NK-92 treated with Interleukin-12 subunit alpha and Interleukin-12 subunit beta, amount 100 ng/mL, for 24 hours (cell line): ENCODE measurements at regions not wholly inside any gene's neighbourhood (a gene's known extent, or its start where the extent isn't known, plus 50 kb on each side); places are given as distances from the start of the nearest gene placed in this dataset.

Source experiments
- DNase-seq: peaks from one replicate; lab custom pipeline; 2025; lab: John Stamatoyannopoulos, UW

DNA sequence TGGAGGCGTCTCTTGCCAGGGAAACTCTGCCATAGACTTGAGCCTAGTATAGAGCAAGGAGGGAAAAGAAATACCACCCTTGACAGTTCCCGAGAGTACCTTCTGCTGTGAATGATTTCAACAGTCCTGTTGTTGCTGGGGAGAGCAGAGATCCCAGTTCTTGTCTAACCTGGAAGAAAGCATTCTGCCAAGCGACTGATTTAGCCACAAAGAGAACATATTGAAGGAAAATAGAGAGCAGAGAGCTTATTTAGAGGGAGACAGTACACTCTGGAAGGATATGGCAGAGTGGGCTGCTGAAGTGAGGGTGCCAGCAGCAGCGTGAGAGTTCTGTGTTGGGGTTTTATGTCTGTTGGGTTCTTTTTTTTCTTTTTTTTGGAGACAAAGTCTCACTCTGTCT lies 966.9 kb upstream of the TMEM132C start:
- DNase-seq, result no peak

DNA sequence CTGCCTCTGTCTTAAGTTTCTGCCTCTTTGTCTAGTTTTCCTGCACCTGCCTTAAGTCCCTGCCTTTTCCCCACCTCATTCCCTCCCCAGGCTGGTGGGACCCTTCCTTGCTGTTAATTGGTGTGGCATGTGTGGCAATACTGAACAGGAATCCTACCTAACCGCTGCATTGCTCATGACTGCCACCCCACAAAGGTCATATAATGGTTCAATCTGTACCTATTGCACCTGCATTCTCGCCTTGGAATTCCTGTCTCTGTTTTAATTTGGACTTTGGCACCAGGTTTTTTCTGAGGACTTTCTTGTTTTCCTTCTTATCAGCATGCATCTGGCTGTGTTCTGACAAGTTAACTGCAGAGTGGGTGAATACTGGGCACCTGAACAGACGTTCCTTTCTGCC lies 966.2 kb upstream of the TMEM132C start:
- no peak for DNase-seq

DNA sequence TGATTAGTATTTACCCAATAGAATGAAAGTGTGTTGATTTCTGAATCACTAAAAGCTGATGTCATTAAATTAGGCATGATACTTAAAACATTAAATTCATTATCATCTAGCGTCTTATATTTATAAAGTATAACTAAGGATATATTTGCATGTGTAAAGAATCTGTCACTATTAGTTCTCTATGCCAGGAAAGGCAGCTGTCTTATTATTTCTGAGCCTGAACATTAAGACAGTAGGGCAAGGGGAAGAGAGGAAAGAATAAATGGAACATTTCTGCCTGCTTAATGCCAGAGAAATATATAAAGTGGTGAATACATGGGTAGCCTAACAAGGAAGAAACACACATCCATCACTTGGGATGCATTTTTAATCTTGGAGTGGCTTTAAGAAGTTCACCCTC lies 965.1 kb upstream of the TMEM132C start:
- no peak for DNase-seq

DNA sequence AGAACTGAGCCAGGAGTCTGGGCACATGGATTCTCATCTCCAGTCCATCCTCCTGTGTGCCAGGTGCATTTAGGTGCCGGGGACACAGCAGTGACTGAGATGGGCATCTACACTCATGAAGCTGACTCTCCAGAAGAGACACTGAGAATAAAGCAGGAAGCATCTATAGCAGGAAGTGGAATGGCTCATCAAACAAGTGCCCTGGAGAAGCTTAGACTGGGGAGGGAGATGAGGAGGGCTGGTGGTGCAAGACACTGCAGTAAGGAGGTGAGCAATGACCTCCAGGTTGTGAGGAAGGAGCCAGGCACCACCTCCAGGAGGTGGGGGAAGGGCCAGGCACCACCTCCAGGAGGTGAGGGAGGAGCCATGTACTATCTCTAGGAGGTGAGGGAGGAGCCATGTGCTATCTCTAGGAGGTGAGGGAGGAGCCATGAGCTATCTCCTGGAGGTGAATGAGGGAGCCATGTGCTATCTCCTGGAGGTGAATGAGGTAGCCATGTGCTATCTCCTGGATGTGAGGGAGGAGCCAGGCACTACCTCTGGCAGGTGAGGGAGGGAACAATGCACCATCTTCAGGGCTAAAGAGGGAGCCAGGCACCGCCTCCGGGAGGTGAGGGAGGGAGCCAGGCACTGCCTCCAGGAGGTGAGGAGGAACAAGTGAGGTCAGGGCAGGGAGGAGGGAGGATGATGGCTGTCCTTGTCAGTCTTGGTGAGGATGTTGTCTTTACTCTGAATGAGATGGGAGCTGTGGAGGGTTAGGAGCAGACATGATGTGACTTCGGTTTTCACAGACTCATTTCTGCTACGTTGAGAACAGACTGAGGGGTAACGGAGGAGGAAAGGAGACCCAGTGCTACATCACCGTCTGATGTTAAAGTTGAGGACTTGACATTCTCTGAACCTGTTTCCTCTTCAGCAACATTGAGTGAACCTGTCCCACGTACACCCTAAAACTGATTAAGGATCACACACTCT lies 961.9 kb upstream of the TMEM132C start:
- DNase-seq, result no peak

DNA sequence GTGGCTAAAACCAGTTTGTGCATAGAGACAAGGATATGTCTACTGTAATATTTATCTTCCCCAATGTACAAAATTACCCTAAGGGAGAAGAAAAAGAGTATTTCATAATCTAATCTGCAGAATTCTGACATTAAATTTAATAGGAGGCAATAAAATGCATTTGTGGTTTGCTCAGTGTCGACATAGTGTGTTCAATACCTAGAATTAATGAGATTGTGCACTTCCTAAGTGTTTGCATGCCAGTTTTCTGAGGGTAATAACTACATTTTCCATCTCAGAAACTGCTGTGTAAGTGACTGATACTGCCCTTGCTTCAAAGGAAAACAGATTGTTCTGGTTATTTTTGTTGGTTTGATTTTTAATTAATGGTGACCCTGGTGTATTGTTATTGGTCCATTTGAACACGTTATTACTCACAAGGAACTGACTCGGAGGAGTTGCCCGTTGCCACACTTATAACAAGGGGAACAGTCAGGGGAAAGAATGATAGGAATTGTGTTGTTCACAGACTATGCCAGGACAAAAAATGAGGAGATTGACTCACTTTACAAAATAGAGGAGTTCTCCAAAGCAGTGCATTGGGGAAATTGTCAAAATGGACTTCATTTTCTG lies 960.3 kb upstream of the TMEM132C start:
- DNase-seq, result no peak

DNA sequence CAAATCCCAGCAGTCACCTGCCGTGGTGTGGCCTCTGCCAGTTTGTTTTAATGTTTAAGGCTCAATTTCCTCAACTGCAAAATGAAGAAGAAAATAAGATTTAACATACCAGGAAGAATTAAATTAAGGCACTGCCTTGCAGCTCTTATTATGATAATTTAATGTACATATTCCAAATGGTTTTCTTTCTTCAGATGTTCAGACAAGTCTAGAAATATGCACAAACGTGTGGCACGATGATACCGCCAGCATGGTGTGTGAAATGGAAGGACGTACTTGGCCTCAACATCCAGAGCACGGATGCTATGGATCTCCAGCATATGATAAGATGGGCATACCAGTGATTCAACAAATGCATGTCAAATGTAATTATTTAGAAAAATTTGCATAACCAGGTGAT lies 959.4 kb upstream of the TMEM132C start:
- DNase-seq, result no peak

DNA sequence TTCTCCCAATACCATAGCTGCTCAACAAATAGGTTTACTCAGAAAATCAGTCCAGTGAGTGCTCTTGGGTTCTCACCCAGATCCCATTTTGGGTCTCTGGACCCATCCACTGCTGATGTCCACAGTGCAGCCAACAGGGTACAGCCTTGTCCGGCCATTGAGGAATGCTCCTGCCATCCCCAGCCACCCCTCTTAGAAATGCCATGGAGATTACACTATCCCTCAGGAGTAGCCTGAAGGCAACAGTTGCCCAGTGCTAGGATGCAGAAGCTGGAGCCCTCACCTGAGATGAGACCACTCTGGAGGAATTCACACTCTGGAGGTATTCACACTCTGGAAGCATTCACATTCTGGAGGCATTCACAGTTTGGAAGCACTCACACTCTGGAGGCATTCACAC lies 958.8 kb upstream of the TMEM132C start:
- DNase-seq, result no peak

DNA sequence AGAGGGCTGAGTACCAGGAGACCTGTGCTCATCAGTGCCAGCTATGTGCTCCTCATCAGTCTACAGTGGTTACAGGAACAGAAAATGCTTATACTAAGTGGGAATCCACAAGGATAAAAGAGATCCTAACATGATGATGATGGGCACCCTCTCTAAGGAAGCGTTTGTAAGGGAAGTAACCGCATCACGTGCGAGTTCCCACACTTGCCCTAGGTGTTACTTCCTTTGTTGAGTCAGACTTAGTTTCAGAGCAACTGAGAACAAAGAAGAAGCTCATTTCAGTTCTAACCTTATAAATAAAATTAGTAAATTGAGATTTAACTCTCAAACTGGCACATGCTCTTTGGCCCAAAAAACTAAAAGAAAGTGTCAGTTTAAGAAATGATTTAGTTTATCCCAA lies 956.4 kb upstream of the TMEM132C start:
- no peak for DNase-seq

DNA sequence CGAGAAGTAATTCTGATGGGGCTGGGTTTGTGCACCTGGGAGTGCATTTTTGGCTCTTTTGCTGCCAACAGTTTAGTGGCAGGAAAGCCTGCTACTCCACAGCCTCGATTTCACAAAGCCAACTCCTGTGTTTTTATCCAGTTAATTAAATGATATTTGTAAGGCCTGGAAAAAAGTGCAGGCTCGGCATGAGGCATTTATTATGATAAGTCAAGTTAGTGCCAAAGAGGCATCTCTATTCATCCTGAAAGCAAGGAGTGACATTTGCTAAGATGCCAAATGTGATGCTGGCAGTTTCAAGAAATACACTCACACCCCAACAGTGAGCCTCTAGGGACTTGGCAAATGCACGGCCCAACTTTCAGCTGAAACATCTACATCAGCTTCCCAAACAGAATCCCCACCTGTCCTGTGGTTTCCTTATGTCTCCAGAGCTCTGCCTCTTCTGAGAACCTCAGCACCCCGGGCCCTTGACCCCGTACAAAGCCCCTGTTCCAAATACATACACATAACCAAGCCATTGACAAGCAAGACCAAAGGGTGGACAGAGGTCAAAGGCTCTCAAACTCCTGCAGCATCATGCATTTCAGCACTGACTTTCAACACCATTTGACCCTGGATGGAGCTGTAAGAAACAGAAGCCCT lies 955.1 kb upstream of the TMEM132C start:
- no peak for DNase-seq

DNA sequence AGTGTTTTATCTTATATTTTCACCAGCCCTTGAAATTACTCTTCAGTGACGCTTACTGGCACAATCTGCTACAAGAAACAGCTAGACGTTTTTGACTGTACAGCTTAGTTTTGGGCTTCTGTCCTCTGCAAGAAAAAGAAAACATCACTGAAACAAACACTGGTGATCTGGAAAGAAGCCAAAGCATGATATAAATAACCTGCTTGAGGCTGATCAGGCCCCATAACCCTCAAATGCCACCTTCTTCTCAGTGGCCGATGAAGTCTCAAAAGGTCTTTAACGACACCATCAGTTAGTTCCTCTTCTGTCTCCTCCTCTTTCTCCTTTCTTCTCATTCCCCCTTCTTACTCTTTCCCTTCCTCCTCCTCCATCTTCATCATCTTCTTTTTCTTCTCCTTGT lies 942.3 kb upstream of the TMEM132C start:
- no peak for DNase-seq

DNA sequence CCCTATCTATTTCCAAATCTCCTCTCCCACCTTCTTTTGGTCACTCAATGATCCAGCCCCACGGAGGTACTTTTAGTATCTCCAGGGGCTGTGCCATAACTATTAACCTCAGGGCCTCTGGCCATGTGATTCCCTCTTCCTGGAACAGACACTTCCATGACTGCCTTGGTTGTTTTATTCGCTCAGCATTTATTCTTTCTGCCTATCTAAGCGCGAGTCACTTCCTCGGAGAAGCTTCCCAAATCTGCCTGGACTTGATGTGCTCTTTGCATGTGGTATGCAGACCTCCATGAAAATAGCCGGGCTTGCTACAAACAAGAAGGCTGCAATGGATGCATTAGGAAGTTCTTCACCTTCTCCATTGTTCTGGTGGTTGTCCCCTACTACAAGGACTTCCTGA lies 939.0 kb upstream of the TMEM132C start:
- no peak for DNase-seq

DNA sequence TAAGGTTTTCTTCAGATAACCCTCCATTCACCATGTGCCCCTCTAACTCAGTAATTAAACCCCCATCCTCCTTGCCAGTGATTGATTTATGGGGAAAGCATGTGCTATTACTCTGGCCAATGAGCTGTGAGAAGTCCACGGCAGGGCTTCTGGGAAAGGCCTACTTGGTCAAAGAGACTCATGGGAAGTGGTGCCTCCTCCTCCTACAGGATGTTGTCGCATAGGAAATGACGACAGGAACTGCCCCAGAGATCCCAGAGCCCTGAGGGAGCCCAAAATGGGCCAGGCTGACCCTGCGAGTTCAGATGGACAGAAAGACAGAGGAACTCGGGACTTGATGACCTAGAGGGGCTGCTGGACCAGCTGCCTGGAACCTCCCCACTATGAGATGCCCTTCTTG lies 938.1 kb upstream of the TMEM132C start:
- DNase-seq, result no peak

DNA sequence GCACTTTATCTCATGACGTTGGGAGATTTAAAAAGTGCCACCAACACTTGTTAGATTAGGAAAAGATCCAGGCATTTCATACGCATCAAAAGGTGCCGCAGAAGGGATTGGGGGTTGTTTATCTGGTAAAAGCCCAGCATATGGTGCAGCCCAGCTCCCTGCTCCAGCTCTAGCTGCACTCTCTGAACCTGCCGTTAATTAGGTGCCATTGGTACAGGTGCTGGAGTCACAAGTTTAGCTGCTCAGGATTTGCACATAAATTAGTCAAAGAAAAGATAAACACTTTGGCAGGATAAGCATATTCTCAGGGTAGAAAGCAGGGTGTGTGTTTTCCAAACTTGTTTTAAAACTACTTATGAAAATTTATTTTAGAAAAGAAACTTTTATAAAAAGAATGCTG lies 932.6 kb upstream of the TMEM132C start:
- no peak for DNase-seq

DNA sequence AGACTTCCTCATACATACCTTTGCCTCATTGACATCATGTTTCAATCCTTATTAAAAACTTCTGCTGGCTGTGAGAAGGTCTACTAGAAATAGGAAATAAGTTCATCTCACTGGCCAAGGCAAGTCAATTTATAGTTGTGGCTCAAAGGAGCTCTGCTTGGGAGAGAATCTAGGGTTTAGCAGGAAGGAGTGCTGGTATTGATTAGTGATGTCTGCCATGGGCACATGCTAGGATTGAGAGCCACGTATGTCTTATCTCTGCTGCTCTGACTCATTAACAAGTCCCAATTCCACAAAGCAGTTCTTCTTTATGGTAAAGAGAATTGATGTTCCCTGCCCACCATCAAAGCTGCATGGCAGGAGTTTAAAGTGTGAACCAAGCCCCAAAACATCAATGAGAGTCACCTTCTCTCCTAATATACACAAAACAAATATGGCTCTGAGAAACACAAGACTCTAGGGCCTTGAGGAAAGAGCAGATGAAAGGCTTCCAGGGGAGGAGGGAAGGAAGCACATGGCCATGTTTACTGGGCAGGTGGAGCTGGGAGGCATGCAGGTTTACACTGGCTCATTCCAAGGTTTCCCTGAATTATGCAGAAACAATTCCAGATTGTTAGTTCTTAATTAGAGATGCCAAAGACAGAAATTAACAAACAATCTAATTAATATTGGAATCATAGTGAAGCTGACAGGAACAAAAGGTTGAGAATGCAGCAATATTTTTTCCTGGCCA lies 931.9 kb upstream of the TMEM132C start:
- no peak for DNase-seq

DNA sequence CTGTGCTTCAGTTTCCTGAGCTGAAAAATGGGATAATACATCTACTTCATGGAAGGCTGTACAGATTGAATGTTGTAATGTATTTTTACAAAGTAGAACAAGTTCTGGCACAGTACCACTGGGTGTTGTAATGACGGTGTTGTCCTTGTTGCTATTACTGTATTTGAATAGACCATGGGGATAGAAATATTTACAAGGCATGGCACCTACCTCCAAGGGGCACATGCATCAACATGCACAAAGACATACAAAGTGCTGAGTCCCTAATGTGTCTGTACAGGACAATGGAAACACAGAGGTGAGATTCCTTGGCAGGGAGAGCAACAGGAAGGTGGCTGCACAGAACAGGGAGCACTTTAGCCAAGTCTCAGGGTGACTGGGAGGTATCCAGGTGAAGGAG lies 930.6 kb upstream of the TMEM132C start:
- DNase-seq, result no peak

DNA sequence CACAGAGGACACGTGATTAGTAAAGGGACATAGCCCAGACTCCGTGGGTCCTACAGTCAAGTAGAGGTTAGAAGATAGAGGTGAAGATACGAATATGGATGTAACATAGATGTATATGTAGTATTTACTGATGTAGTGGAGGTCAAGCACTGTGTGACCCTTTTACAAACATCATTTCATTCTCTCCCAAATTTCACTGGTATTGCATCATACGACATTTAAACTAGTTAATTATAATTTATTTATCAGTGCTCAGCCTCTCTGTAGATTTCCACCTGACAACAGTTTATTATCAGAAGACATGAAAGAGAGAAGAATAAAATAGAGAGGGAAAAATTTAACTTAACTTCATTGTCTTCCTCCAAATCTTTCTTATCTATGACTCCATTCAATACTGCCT lies 927.9 kb upstream of the TMEM132C start:
- DNase-seq, result no peak

DNA sequence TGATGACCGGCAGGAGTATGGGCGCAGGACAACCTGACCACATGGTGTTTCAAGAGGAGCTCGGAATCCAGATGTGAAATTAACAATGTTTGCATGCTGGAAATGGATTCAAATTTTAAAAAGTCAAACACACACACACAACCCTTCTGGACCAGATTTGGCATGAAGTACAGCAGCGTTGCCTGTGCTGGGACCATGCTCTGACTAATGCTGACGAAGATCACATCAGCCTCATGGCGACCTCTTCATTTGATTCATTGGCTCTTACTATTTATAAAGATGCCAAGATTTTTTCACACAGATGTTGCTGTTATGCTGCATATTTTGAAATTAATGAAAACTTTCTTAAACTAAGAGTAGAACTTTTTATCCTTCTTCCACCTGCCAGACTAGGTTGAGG lies 926.6 kb upstream of the TMEM132C start:
- DNase-seq, result no peak

DNA sequence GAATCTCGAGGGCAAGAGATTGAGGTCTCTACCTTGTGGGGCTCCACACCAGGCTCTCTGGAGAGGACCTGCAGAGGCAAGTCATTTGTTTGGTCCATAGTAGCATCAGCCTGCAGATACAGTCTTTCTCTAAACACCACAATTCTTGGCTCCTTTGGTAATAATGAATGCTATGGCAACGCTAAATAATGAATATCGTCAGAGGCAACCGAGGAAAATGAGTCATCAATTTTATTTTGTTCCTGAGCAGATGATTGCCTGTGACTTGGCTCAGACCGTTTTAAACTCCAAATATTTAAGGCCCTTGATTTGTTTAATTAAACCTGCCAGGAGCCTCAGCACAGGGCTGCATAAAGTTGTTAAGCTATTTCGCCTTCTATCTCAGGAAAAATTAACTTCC lies 924.1 kb upstream of the TMEM132C start:
- no peak for DNase-seq

DNA sequence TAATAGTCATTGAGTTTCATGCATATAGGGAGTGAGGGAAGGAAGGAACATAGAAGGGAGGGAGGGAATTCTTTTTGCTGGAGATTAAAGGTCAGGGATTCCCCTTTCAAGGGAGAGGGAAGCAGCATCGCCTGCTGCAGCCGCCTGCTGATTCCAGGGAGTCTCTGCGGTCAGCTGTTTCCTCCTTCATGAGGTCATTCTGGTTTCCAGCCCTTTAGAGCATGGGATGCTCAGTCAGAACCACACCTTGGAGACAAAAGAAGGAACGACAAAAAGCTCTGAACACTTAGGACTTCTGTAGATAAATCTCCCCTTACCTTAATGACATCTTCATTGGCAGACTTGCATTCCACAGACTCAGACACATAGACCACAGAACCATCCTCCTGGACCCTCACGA lies 923.0 kb upstream of the TMEM132C start:
- no peak for DNase-seq

DNA sequence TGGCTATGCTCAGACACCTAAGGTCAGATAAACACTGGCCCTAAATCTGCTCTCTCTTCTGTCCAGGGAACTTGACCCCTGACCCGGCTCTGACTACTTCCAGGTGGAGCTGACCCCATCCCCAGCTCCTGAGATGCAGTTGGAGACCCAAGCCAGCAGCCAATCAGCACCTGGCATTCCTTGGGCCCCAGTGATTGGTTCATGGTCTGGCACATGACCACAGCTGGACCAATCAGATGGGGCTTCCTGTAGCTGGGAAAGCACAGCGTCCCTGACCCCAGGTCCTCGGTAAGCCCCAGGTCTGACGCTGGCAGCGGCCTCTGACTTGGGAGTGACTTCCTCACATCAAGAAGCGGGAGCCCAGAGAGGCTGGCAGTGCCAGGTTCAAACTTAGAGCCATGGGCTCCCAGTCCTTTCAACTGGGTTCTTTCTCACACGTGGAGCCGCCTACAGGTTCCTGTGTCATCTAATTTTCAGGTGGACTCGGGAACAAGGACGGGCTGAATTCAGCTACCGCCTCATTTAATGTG lies 915.4 kb upstream of the TMEM132C start:
- DNase-seq, result no peak

DNA sequence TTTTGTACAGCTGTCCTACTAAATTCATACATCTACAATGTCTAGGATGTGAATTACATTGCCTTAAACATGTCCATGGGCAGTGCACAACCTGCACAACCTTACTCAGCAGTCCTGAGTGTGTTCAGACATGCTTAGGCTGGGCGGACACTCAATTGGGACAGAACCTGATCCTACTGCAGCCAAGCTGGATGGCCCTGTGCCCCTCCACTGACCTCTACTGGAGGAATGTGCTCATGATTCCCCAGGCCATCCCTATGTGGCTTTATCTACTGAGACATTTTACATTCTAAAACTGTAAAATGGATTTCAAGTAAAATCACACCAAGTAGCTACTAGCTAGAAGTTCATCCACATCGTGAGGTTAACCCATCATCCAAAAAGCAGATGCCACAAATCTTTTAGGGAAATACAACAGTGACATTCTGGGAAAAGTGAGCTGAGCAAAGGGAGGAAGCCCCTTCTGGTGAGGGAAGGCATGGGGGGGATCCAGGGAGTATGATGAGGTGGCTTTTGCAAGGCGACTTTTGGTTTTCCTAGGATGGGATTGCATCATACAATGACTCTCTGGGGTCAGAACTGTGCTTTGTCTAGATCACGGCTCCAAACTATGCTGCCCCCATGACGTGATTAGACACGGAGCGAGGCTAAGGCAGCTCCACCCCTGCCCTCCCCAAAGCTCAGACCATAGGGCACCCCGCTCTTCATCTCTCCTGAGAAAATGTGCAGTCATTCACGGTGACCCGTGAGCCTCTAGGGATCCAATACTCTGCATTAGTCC lies 911.7 kb upstream of the TMEM132C start:
- no peak for DNase-seq
